ENCODE measurements at regions not wholly inside any gene's neighbourhood (a gene's known extent, or its start where the extent isn't known, plus 50 kb on each side); places are given as distances from the start of the nearest gene placed in this dataset.

DNA sequence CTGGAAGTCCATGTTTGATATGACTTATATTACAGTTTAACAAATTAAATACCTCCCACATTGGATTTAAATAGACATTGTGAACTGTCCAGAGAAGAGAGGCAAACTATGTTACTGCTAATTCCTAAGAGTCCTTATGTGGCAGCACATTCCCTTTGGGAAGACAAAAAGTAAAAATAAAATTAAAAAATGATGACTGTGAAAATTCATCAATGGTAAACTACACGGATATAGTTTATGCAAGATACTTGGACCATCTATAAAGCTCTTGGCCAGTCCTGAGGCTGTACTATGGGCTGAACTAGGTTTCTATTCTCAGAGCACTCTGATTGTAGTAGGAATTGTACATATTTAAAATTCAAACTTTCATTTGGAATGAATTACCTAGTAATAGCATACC, 206.4 kb downstream of the LRRK2 start:
- TF ChIP-seq EZH2 (IDR thresholded peaks at IDR 0.05; ENCODE audit: insufficient read depth, poor library complexity, severe bottlenecking) (no peak), EZH2phosphoT487 (IDR thresholded peaks at IDR 0.05; ENCODE audit: insufficient read depth, low read depth) (no peak)
